SK-N-SH (cell line): ENCODE measurements at regions not wholly inside any gene's neighbourhood (a gene's known extent, or its start where the extent isn't known, plus 50 kb on each side); places are given as distances from the start of the nearest gene placed in this dataset.

ENCODE experiments used
- CTCF ChIA-PET: fragments of 300-600, 350-600 bp; formaldehyde crosslinking; extraction: SDS; loops from one replicate; lab custom pipeline; 2021; lab: Yijun Ruan, JAX
- POLR2A ChIA-PET: fragments of 350-600 bp; sonication (Branson Sonifier 250); formaldehyde crosslinking; extraction: SDS; loops from one replicate; lab custom pipeline; 2020; ENCODE audit warnings: antibody characterized with exemption, inconsistent platforms; lab: Yijun Ruan, JAX
- DNase-seq: peaks from one replicate; pipeline ENCODE4 v3.0.0; 2012
- H2AFZ ChIP-seq: fragments of 200-600 bp; sonication (generic); 2 replicates; pipeline ENCODE4 v1.8.1; 2016; ENCODE audit warnings: antibody characterized with exemption, mild to moderate bottlenecking, low read depth
- H3F3A ChIP-seq: fragments of 200-600 bp; sonication (generic); replicated peaks from 2 replicates; pipeline ENCODE3; 2016; ENCODE audit warnings: antibody characterized with exemption, mild to moderate bottlenecking; ENCODE audit not compliant: insufficient read depth
- H3K27ac ChIP-seq, 2 experiments: fragments of 200-500 bp in 1 of 2; fragments of 200-600 bp in 1 of 2; sonication (Bioruptor generic) in 1 of 2; sonication (generic), shearing (Covaris generic) in 1 of 2; 2 replicates each; pipeline versions ENCODE4 v1.5.1 to v1.6.1; 2014 to 2016; ENCODE audit warnings: low read depth in 2 of 2, inconsistent platforms in 1 of 2, low read length in 1 of 2, mild to moderate bottlenecking in 1 of 2, mixed read lengths in 1 of 2
- H3K27me3 ChIP-seq: fragments of 200-600 bp; sonication (generic), shearing (Covaris generic); 2 replicates; pipeline ENCODE4 v1.6.1; 2016; ENCODE audit warnings: mixed run types; ENCODE audit not compliant: insufficient read depth
- H3K36me3 ChIP-seq, 2 experiments: fragments of 200-500 bp in 1 of 2; fragments of 200-600 bp in 1 of 2; sonication (Bioruptor generic) in 1 of 2; sonication (generic) in 1 of 2; replicated peaks in 1 of 2; 2 replicates each; pipeline versions ENCODE3 to v1.5.1; 2014 to 2016; ENCODE audit warnings: low read length in 1 of 2, mild to moderate bottlenecking in 1 of 2; ENCODE audit not compliant: insufficient read depth in 2 of 2, control insufficient read depth in 1 of 2
- H3K4me1 ChIP-seq, 2 experiments: fragments of 200-500 bp in 1 of 2; fragments of 200-600 bp in 1 of 2; sonication (Bioruptor generic) in 1 of 2; sonication (generic), shearing (Covaris generic) in 1 of 2; 2 replicates each; pipeline versions ENCODE4 v1.5.1 to v1.6.1; 2014 to 2016; ENCODE audit warnings: low read depth in 1 of 2, low read length in 1 of 2, mixed run types in 1 of 2; ENCODE audit not compliant: insufficient read depth in 2 of 2, control insufficient read depth in 1 of 2
- H3K4me2 ChIP-seq: fragments of 200-600 bp; sonication (generic), shearing (Covaris generic); 2 replicates; pipeline ENCODE4 v1.6.1; 2017; ENCODE audit warnings: mixed run types
- H3K4me3 ChIP-seq, 2 experiments: fragments of 200-500 bp in 1 of 2; fragments of 200-600 bp in 1 of 2; sonication (Bioruptor generic) in 1 of 2; sonication (generic), shearing (Covaris generic) in 1 of 2; 2 replicates each; pipeline versions ENCODE4 v1.5.1 to v1.8.1; 2014 to 2016; ENCODE audit warnings: low read depth in 2 of 2, inconsistent platforms in 1 of 2, low read length in 1 of 2, mild to moderate bottlenecking in 1 of 2, mixed read lengths in 1 of 2, moderate library complexity in 1 of 2
- H3K79me2 ChIP-seq: fragments of 200-600 bp; sonication (generic); 2 replicates; pipeline ENCODE4 v1.8.1; 2017; ENCODE audit warnings: mild to moderate bottlenecking; ENCODE audit not compliant: insufficient read depth
- H3K9ac ChIP-seq: fragments of 200-600 bp; sonication (generic); 2 replicates; pipeline ENCODE4 v1.6.1; 2017; ENCODE audit warnings: mixed run types
- H3K9me2 ChIP-seq: fragments of 200-600 bp; sonication (generic); 2 replicates; pipeline ENCODE4 v1.6.1; 2017; ENCODE audit warnings: mixed run types
- H3K9me3 ChIP-seq: fragments of 200-600 bp; sonication (generic); 2 replicates; pipeline ENCODE4 v1.6.1; 2017; ENCODE audit warnings: mixed run types, mild to moderate bottlenecking, moderate library complexity
- H4K20me1 ChIP-seq: fragments of 200-600 bp; sonication (generic); 2 replicates; pipeline ENCODE4 v1.6.1; 2017; ENCODE audit warnings: mild to moderate bottlenecking, mixed run types; ENCODE audit not compliant: insufficient read depth
- CHD2 ChIP-seq: fragments of 150-350 bp; IDR thresholded peaks from 2 replicates; pipeline ENCODE4 v1.6.1; 2018; ENCODE audit warnings: low read length; ENCODE audit not compliant: partially characterized antibody
- ELF1 ChIP-seq: IDR thresholded peaks from 2 replicates; pipeline ENCODE4 v1.4.0; 2012
- EZH2phosphoT487 ChIP-seq: fragments of 200-600 bp; sonication (generic); IDR thresholded peaks from 2 replicates; pipeline ENCODE4 v1.6.1; 2017; ENCODE audit warnings: low read depth, mixed run types, mild to moderate bottlenecking, antibody characterized with exemption, moderate library complexity, borderline replicate concordance
- FOXJ3 ChIP-seq: sonication (generic); formaldehyde crosslinking; IDR thresholded peaks from 2 replicates; pipeline ENCODE4 v1.5.1; 2020; ENCODE audit warnings: mild to moderate bottlenecking, missing genetic modification reagents
- FOXM1 ChIP-seq: IDR thresholded peaks from 2 replicates; pipeline ENCODE4 v1.4.0; 2012; ENCODE audit warnings: low read depth, mild to moderate bottlenecking
- JUND ChIP-seq: IDR thresholded peaks from 2 replicates; pipeline ENCODE4 v1.4.0; 2012
- MEF2A ChIP-seq: IDR thresholded peaks from 2 replicates; pipeline ENCODE4 v1.4.0; 2012; ENCODE audit warnings: low read depth, borderline replicate concordance
- NRF1 ChIP-seq: IDR thresholded peaks from 2 replicates; pipeline ENCODE4 v1.6.1; 2012; ENCODE audit warnings: low read depth, mild to moderate bottlenecking, low read length
- POLR2AphosphoS5 ChIP-seq: IDR thresholded peaks from 2 replicates; pipeline ENCODE4 v1.6.1; 2012; ENCODE audit warnings: low read depth, low read length
- RAD21 ChIP-seq: IDR thresholded peaks from 2 replicates; pipeline ENCODE4 v1.6.1; 2012; ENCODE audit warnings: mild to moderate bottlenecking, low read length
- RCOR1 ChIP-seq: fragments of 150-350 bp; IDR thresholded peaks from 2 replicates; pipeline ENCODE4 v1.6.1; 2017; ENCODE audit warnings: antibody characterized with exemption, low read length
- RXRA ChIP-seq: IDR thresholded peaks from 2 replicates; pipeline ENCODE4 v1.4.0; 2012; ENCODE audit warnings: low read depth, mild to moderate bottlenecking, borderline replicate concordance
- SIN3A ChIP-seq: IDR thresholded peaks from 2 replicates; pipeline ENCODE4 v1.6.1; 2012; ENCODE audit warnings: low read depth, mild to moderate bottlenecking, low read length, moderate library complexity, borderline replicate concordance
- SMC3 ChIP-seq: IDR thresholded peaks from 2 replicates; pipeline ENCODE4 v1.6.1; 2012; ENCODE audit warnings: low read depth, low read length, improper control_type of control experiment
- TAF1 ChIP-seq: IDR thresholded peaks from 2 replicates; pipeline ENCODE4 v1.6.1; 2012; ENCODE audit warnings: low read depth, mild to moderate bottlenecking, low read length, moderate library complexity, borderline replicate concordance
- WGBS: methylation state at CpG from one replicate; pipeline ENCODE4 v1.1.6; 2017; ENCODE audit warnings: low lambda C conversion rate; 5-methylcytosine and 5-hydroxymethylcytosine counted together
- TF ChIP-seq, protein P1 (sequence below): fragments of 150-350 bp; IDR thresholded peaks from 2 replicates; pipeline ENCODE4 v1.6.1; 2017; ENCODE audit warnings: antibody characterized with exemption, low read length, low read depth, borderline replicate concordance
- TF ChIP-seq, protein P2 (sequence below): IDR thresholded peaks from 2 replicates; pipeline ENCODE4 v1.4.0; 2012; ENCODE audit warnings: low read depth, borderline replicate concordance
- TF ChIP-seq, protein P3 (sequence below): IDR thresholded peaks from 2 replicates; pipeline ENCODE4; 2012
- TF ChIP-seq, protein P4 (sequence below): IDR thresholded peaks from 2 replicates; pipeline ENCODE4 v1.4.0; 2012; ENCODE audit warnings: low read depth

DNA sequence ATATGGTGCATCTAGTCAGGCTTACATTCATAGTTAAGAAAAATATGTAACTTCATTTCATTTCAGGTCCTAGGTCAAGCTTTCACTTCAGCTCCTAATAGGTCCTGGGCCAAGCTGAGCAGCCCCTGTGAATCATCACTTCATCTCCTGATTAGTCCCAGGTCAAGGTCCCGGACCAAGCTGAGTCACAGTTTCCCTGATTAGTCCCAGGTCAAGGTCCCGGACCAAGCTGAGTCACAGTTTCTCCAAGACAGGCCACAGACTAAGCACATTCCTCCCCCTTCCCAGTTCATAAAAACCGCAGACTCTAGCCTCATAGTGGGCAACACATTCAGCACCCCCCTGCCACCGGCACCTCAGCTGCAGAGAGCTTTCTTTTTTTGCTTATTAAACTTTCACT is 1331.8 kb downstream of the PCDH19 start:
- no peaks in the 10 kb centered on the region for H3K36me3 ChIP-seq
- no peak overlapping the region for H3K27ac ChIP-seq
- no peaks in the 10 kb centered on the region for H3K4me1 ChIP-seq
- no peak for DNase-seq
- H3K9me2 ChIP-seq, result no peaks in the 10 kb centered on the region
- H3K79me2 ChIP-seq, result no peaks in the 10 kb centered on the region
- no peak overlapping the region for H2AFZ ChIP-seq
- H3K4me2 ChIP-seq, result no peak overlapping the region
- WGBS, result 0% methylated on average over 4 of the region's 4 CpGs
- ChIA-PET POLR2A (no interaction called here), CTCF (no interaction called here)
- no peaks in the 10 kb centered on the region for H4K20me1 ChIP-seq
- H3K9me3 ChIP-seq, result no peaks in the 10 kb centered on the region
- TF ChIP-seq RXRA (no peak), JUND (0 out of 2 replicates have a peak, but pooled peaks have one; percentile 8), MEF2A (no peak), TAF1 (no peak), POLR2AphosphoS5 (no peak)
- TF ChIP-seq, protein P1, sequence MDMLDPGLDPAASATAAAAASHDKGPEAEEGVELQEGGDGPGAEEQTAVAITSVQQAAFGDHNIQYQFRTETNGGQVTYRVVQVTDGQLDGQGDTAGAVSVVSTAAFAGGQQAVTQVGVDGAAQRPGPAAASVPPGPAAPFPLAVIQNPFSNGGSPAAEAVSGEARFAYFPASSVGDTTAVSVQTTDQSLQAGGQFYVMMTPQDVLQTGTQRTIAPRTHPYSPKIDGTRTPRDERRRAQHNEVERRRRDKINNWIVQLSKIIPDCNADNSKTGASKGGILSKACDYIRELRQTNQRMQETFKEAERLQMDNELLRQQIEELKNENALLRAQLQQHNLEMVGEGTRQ, result no peak
- TF ChIP-seq, protein P2, sequence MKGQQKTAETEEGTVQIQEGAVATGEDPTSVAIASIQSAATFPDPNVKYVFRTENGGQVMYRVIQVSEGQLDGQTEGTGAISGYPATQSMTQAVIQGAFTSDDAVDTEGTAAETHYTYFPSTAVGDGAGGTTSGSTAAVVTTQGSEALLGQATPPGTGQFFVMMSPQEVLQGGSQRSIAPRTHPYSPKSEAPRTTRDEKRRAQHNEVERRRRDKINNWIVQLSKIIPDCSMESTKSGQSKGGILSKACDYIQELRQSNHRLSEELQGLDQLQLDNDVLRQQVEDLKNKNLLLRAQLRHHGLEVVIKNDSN, result no peak
- no peak overlapping the region for H3K9ac ChIP-seq
- no peaks in the 10 kb centered on the region for H3F3A ChIP-seq
- no peaks in the 10 kb centered on the region for H3K27me3 ChIP-seq
- no peak overlapping the region for H3K4me3 ChIP-seq

DNA sequence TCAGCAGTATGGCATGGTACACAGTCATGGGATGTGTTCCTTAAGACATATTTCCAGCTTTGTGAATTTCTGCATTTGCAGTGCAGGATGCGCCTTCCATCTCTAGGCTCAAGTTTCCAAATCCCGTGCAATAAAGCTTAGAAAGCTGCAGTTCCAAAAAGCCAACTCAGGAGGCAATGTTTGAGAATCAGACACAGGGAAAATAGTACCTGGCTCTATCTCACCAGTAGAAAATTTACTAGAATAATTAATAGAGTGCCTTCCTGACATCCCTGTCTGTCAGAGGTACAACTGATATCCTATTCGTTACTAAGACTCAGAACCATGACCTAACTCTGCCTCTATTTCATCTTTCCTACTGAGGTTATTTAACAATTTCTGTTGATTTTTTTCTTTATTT is 1333.0 kb downstream of the PCDH19 start:
- H3K27me3 ChIP-seq, result no peaks in the 10 kb centered on the region
- no peak for TF ChIP-seq RCOR1
- no peak for TF ChIP-seq JUND
- H3K27ac ChIP-seq, result no peak overlapping the region
- no peaks in the 10 kb centered on the region for H3K4me1 ChIP-seq
- H3K36me3 ChIP-seq, result no peaks in the 10 kb centered on the region
- no peak overlapping the region for H3K4me2 ChIP-seq
- WGBS, result 13% methylated on average over 3 of the region's 3 CpGs
- no peak overlapping the region for H3K4me3 ChIP-seq
- H2AFZ ChIP-seq, result no peak overlapping the region
- no peak for DNase-seq
- ChIA-PET POLR2A (no interaction called here), CTCF (interaction anchor here (1.8 kb wide), 1 partner anchor 19 kb away, joined by 4 read pairs; no protein-coding TSS in a partner anchor)
- no peaks in the 10 kb centered on the region for H3F3A ChIP-seq
- no peaks in the 10 kb centered on the region for H3K79me2 ChIP-seq
- no peaks in the 10 kb centered on the region for H3K9me3 ChIP-seq
- H3K9ac ChIP-seq, result no peak overlapping the region
- no peaks in the 10 kb centered on the region for H4K20me1 ChIP-seq
- no peaks in the 10 kb centered on the region for H3K9me2 ChIP-seq

DNA sequence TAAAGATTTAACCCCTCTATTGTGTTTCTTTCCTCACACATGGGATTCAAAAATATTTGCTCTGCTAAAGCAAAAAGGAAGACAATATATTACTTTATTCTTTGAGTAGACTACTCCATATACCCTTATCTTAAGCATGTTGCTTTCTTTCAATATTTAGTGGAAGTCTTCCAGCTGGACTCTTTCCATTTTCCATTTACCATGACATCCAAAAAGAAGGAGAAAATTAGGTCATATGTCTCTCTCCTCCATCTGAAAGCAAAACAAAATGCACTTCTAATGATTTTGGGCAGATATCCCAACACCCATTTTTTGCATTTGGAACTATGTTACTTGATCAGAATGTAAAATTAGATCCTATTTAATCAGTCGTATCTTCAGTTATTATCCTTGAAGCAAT is 1336.5 kb downstream of the PCDH19 start:
- no peaks in the 10 kb centered on the region for H3K79me2 ChIP-seq
- DNase-seq, result no peak
- no peak for TF ChIP-seq MEF2A
- no peak for TF ChIP-seq EZH2phosphoT487
- TF ChIP-seq CHD2, result no peak
- TF ChIP-seq SIN3A, result no peak
- no peak for TF ChIP-seq ELF1
- no peak for TF ChIP-seq FOXM1
- TF ChIP-seq, protein P2, result no peak
- TF ChIP-seq RAD21, result no peak
- TF ChIP-seq, protein P1, result no peak
- TF ChIP-seq SMC3, result no peak
- no peak for TF ChIP-seq FOXJ3 (CRISPR knock-in tag)
- TF ChIP-seq, protein P3, sequence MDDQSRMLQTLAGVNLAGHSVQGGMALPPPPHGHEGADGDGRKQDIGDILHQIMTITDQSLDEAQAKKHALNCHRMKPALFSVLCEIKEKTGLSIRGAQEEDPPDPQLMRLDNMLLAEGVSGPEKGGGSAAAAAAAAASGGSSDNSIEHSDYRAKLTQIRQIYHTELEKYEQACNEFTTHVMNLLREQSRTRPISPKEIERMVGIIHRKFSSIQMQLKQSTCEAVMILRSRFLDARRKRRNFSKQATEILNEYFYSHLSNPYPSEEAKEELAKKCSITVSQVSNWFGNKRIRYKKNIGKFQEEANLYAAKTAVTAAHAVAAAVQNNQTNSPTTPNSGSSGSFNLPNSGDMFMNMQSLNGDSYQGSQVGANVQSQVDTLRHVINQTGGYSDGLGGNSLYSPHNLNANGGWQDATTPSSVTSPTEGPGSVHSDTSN, result no peak
- TF ChIP-seq, protein P4, sequence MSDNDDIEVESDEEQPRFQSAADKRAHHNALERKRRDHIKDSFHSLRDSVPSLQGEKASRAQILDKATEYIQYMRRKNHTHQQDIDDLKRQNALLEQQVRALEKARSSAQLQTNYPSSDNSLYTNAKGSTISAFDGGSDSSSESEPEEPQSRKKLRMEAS, result no peak
- no peak for TF ChIP-seq NRF1

More for the DNA sequence above, 1336.5 kb downstream of the PCDH19 start:
- ChIA-PET CTCF (no interaction called here), POLR2A (no interaction called here)
- WGBS, result 0% methylated on average over 1 of the region's 1 CpG
- no peak overlapping the region for H3K9ac ChIP-seq
- no peaks in the 10 kb centered on the region for H3K27me3 ChIP-seq
- H3K4me3 ChIP-seq, result no peak overlapping the region
- no peaks in the 10 kb centered on the region for H3K9me2 ChIP-seq
- H3K36me3 ChIP-seq, result no peaks in the 10 kb centered on the region
- no peaks in the 10 kb centered on the region for H3K9me3 ChIP-seq
- no peak overlapping the region for H3K27ac ChIP-seq
- no peaks in the 10 kb centered on the region for H3F3A ChIP-seq
- no peak overlapping the region for H2AFZ ChIP-seq
- no peaks in the 10 kb centered on the region for H3K4me1 ChIP-seq
- no peak overlapping the region for H3K4me2 ChIP-seq
- no peaks in the 10 kb centered on the region for H4K20me1 ChIP-seq
